Thoracic aorta (tissue), 2 donors: ENCODE measurements at regions not wholly inside any gene's neighbourhood (a gene's known extent, or its start where the extent isn't known, plus 50 kb on each side); places are given as distances from the start of the nearest gene placed in this dataset.
A peak's percentile ranks its signal among the peaks of the same experiment; 100 is the strongest.

Experiments used
- ATAC-seq: fragments of 150-250 bp; one replicate; pipeline ENCODE4 v1.8.0; 2017; ENCODE audit warnings: low read depth; ENCODE audit not compliant: insufficient number of reproducible peaks, low FRiP score
- DNase-seq: peaks from one replicate; pipeline ENCODE4 v3.0.0-alpha.2; 2020; ENCODE audit warnings: low spot score
- H3K27ac ChIP-seq, 2 donors: fragments of 200-600 bp; sonication (generic); 1 replicate in 1 of 2; 2 replicates in 1 of 2; pipeline ENCODE4 v1.5.1; 2016; ENCODE audit warnings: mild to moderate bottlenecking in 2 of 2, moderate library complexity in 2 of 2
- H3K27me3 ChIP-seq: fragments of 200-600 bp; sonication (generic); replicated peaks from 2 replicates; pipeline ENCODE4 v1.6.0; 2016; ENCODE audit warnings: mild to moderate bottlenecking; ENCODE audit not compliant: insufficient read depth
- H3K36me3 ChIP-seq: fragments of 200-600 bp; sonication (generic); one replicate; pipeline ENCODE4 v1.5.1; 2016
- H3K4me1 ChIP-seq, 2 donors: fragments of 200-600 bp; sonication (generic); 1 replicate in 1 of 2; 2 replicates in 1 of 2; pipeline versions ENCODE4 v1.5.1 to v1.6.0; 2016; ENCODE audit warnings: low read depth in 2 of 2, mild to moderate bottlenecking in 1 of 2; ENCODE audit not compliant: control insufficient read depth in 1 of 2
- H3K4me3 ChIP-seq: fragments of 200-600 bp; sonication (generic); 2 replicates; pipeline ENCODE4 v1.5.1; 2016; ENCODE audit warnings: mild to moderate bottlenecking
- H3K9me3 ChIP-seq: fragments of 200-600 bp; sonication (generic); 2 replicates; pipeline ENCODE4 v1.5.1; 2016
- CTCF ChIP-seq: fragments of 200-600 bp; sonication (generic); IDR thresholded peaks from one replicate; pipeline ENCODE4 v1.5.1; 2019; ENCODE audit warnings: antibody characterized with exemption

GRCh38 chr1:232474826-232475225 lies 155.1 kb downstream of the SIPA1L2 start:
- Histone ChIP-seq H3K4me3 (no peak overlapping the region), H3K36me3 (no peaks in the 10 kb centered on the region), H3K27ac (no peak overlapping the region), H3K4me1 (peaks cover 0 to 17% of the 10 kb centered on the region in 2 donors), H3K9me3 (no peaks in the 10 kb centered on the region), H3K27me3 (no peaks in the 10 kb centered on the region)
- TF ChIP-seq CTCF: no peak
- DNase-seq (no peak), ATAC-seq (no peak)

- TF ChIP-seq CTCF: no peak
- Histone ChIP-seq H3K27me3 (no peaks in the 10 kb centered on the region), H3K4me1 (peaks cover 0 to 17% of the 10 kb centered on the region in 2 donors), H3K4me3 (no peak overlapping the region), H3K9me3 (no peaks in the 10 kb centered on the region), H3K36me3 (no peaks in the 10 kb centered on the region), H3K27ac (peak overlapping the region in 1 of 2 donors; percentile 7)
- DNase-seq (no peak), ATAC-seq (no peak)
Measured at GRCh38 chr1:232473900-232474299, 156.0 kb downstream of the SIPA1L2 start.

- Histone ChIP-seq H3K4me3 (no peak overlapping the region), H3K4me1 (peaks cover 0 to 17% of the 10 kb centered on the region in 2 donors), H3K9me3 (no peaks in the 10 kb centered on the region), H3K36me3 (no peaks in the 10 kb centered on the region), H3K27ac (peak overlapping the region in 1 of 2 donors; percentile 7), H3K27me3 (no peaks in the 10 kb centered on the region)
- DNase-seq (no peak), ATAC-seq (no peak)
- no peak for TF ChIP-seq CTCF
Measured at GRCh38 chr1:232473324-232473723, 156.6 kb downstream of the SIPA1L2 start.

GRCh38 chr1:232472485-232473041 lies 157.4 kb downstream of the SIPA1L2 start:
- Histone ChIP-seq H3K27ac (peak overlapping the region in 1 of 2 donors; percentile 29), H3K4me1 (peaks cover 0 to 17% of the 10 kb centered on the region in 2 donors), H3K27me3 (no peaks in the 10 kb centered on the region), H3K36me3 (no peaks in the 10 kb centered on the region), H3K9me3 (no peaks in the 10 kb centered on the region), H3K4me3 (no peak overlapping the region)
- TF ChIP-seq CTCF: no peak
- DNase-seq: no peak
- ATAC-seq: no peak

GRCh38 chr1:232471250-232471649 lies 158.7 kb downstream of the SIPA1L2 start:
- no peak overlapping the region for H3K4me3 ChIP-seq
- no peaks in the 10 kb centered on the region for H3K36me3 ChIP-seq
- no peaks in the 10 kb centered on the region for H3K27me3 ChIP-seq
- no peak for DNase-seq
- no peak for TF ChIP-seq CTCF
- no peak overlapping the region for H3K27ac ChIP-seq
- no peak for ATAC-seq
- H3K9me3 ChIP-seq: no peaks in the 10 kb centered on the region
- H3K4me1 ChIP-seq: peaks cover 0 to 17% of the 10 kb centered on the region in 2 donors
